Right ventricle myocardium superior (tissue), 1 donor: ENCODE measurements at regions not wholly inside any gene's neighbourhood (a gene's known extent, or its start where the extent isn't known, plus 50 kb on each side); places are given as distances from the start of the nearest gene placed in this dataset.

Source experiments
- ATAC-seq: fragments of 200-7000 bp; cut with Tn5 transposase; one replicate; pipeline ENCODE4 v1.9.1; 2020; ENCODE audit warnings: mild to moderate bottlenecking; ENCODE audit not compliant: poor library complexity
- DNase-seq: peaks from one replicate; pipeline ENCODE4 v3.0.0-alpha.2; 2020
- intact Hi-C: fragments of 100-400 bp; cut with DNase I; formaldehyde crosslinking; loops from one replicate; pipeline ENCODE4 v1.11.2; 2022
- donor health status: DM: no; HTN: yes; CAD: no; lungs with severe emphysema.

- no peak for ATAC-seq
- DNase-seq: no peak
- intact Hi-C loops: no loop called here
Measured at GRCh38 chr3:30996467-30996866, 102.0 kb upstream of the GADL1 start.

- intact Hi-C loops: no loop called here
- no peak for DNase-seq
- no peak for ATAC-seq
Measured at GRCh38 chr3:31002730-31003129, 108.3 kb upstream of the GADL1 start.

GRCh38 chr3:31004025-31004678 lies 109.7 kb upstream of the GADL1 start:
- intact Hi-C loops: no loop called here
- ATAC-seq: peak; percentile 38

GRCh38 chr3:31008994-31009393 lies 114.5 kb upstream of the GADL1 start:
- ATAC-seq (no peak), DNase-seq (no peak)
- intact Hi-C loops: no loop called here

More at GRCh38 chr3:31004025-31004678, 109.7 kb upstream of the GADL1 start:
- no peak for DNase-seq

- intact Hi-C loops: loop anchor here (5.0 kb wide), 1 partner anchor 243 kb away; no protein-coding TSS in a partner anchor
- no peak for DNase-seq
- no peak for ATAC-seq
Measured at GRCh38 chr3:31009881-31010280, 115.4 kb upstream of the GADL1 start.

- intact Hi-C loops: loop anchor here (5.0 kb wide), 1 partner anchor 243 kb away; no protein-coding TSS in a partner anchor
- DNase-seq (no peak), ATAC-seq (no peak)
Measured at GRCh38 chr3:31010491-31010890, 116.0 kb upstream of the GADL1 start.

GRCh38 chr3:31011380-31011779 lies 116.9 kb upstream of the GADL1 start:
- intact Hi-C loops: loop anchor here (5.0 kb wide), 1 partner anchor 244 kb away; no protein-coding TSS in a partner anchor
- ATAC-seq (no peak), DNase-seq (no peak)

- intact Hi-C loops: loop anchor here (5.0 kb wide), 1 partner anchor 246 kb away; no protein-coding TSS in a partner anchor
- ATAC-seq (no peak), DNase-seq (no peak)
Measured at GRCh38 chr3:31013090-31013489, 118.6 kb upstream of the GADL1 start.

- intact Hi-C loops: loop anchor here (5.0 kb wide), 1 partner anchor 247 kb away; no protein-coding TSS in a partner anchor
- DNase-seq: no peak
- no peak for ATAC-seq
Measured at GRCh38 chr3:31013843-31014242, 119.4 kb upstream of the GADL1 start.

GRCh38 chr3:31014317-31015040 lies 120.0 kb upstream of the GADL1 start:
- intact Hi-C loops: loop anchor here (5.0 kb wide), 1 partner anchor 247 kb away; no protein-coding TSS in a partner anchor
- ATAC-seq (no peak), DNase-seq (no peak)

GRCh38 chr3:31016196-31016595 lies 121.7 kb upstream of the GADL1 start:
- no peak for ATAC-seq
- DNase-seq: no peak
- intact Hi-C loops: no loop called here

GRCh38 chr3:31022716-31023115 lies 128.3 kb upstream of the GADL1 start:
- ATAC-seq: no peak
- no peak for DNase-seq
- intact Hi-C loops: no loop called here

- intact Hi-C loops: no loop called here
- no peak for DNase-seq
- ATAC-seq: no peak
Measured at GRCh38 chr3:31025541-31025940, 131.1 kb upstream of the GADL1 start.

GRCh38 chr3:31027191-31027761 lies 132.8 kb upstream of the GADL1 start:
- DNase-seq: no peak
- no peak for ATAC-seq
- intact Hi-C loops: no loop called here

GRCh38 chr3:31027914-31028313 lies 133.5 kb upstream of the GADL1 start:
- no peak for DNase-seq
- no peak for ATAC-seq
- intact Hi-C loops: no loop called here

GRCh38 chr3:31028766-31029165 lies 134.3 kb upstream of the GADL1 start:
- no peak for DNase-seq
- intact Hi-C loops: no loop called here
- no peak for ATAC-seq

GRCh38 chr3:31029706-31030105 lies 135.2 kb upstream of the GADL1 start:
- intact Hi-C loops: no loop called here
- DNase-seq (no peak), ATAC-seq (no peak)

GRCh38 chr3:31035681-31036080 lies 141.2 kb upstream of the GADL1 start:
- intact Hi-C loops: no loop called here
- DNase-seq (no peak), ATAC-seq (no peak)

GRCh38 chr3:31038086-31038739 lies 143.8 kb upstream of the GADL1 start:
- intact Hi-C loops: no loop called here
- DNase-seq (no peak), ATAC-seq (no peak)
